ENCODE measurements at regions not wholly inside any gene's neighbourhood (a gene's known extent, or its start where the extent isn't known, plus 50 kb on each side); places are given as distances from the start of the nearest gene placed in this dataset.

DNA sequence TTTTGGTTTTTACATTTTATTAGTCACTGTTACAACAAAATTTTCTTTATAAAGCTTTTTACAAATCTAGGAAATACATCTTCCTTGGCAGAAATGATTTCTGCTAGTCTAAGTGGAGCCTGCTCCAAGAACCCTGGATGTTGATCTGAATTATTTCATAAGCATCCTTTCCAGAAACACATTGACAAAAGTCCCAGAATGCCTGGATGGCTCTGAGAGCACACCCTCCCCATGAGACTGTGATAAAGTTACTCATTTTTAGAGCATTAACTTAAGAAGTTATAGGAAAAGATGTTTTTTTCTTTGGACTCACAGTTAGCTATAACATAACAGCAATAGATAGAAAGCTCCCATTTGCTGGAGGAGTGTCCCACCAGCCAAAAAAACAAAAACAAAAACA, 559.6 kb upstream of the SPRY2 start:
- TF ChIP-seq CTCF (IDR thresholded peaks at IDR 0.05), result no peak
- no peak for TF ChIP-seq POLR2A (IDR thresholded peaks at IDR 0.05)
